ENCODE measurements at regions not wholly inside any gene's neighbourhood (a gene's known extent, or its start where the extent isn't known, plus 50 kb on each side); places are given as distances from the start of the nearest gene placed in this dataset.
"Not testable (repeated sequence)": the region's sequence is repeated elsewhere in the genome, so short reads cannot be mapped to it uniquely, and the experiment has no call there.

DNA sequence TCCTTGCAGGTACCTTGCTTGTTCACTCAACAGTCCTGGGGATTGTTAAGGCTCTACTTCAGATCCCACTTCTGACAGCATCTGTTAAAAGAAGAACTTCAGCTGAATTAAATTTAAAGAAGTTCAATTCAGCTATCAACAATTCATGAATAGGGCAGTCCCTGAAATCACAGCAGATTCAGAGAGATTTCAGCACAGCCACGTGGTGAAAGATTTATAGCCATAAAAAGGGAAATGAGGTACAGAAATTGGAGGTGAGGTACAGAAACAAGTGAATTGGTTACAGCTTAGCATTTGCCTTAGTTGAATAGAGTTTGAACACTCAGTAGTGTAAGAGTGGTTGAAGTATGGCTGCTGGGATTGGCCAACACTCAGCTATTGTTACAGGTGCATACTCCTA lies 1653.3 kb upstream of the DEFB115 start:
- H3K36me3 ChIP-seq (ENCODE audit: control insufficient read depth, insufficient read depth, low read length); CTCF ChIA-PET; intact Hi-C loops (cut with micrococcal nuclease; ENCODE audit: unreplicated experiment); H3K27ac ChIP-seq (ENCODE audit: low read length); H3K27me3 ChIP-seq (ENCODE audit: control insufficient read depth, insufficient read depth, low read length); ATAC-seq; in situ Hi-C loops (cut with HindIII; ENCODE audit: low pct_unique_long_range_greater_than_20kb, low sequenced_read_pairs); BruUV-seq (replicated peaks); H3K4me3 ChIP-seq (ENCODE audit: low read depth in 2 of 2, low read length in 2 of 2); H3K9me3 ChIP-seq (ENCODE audit: control insufficient read depth, insufficient read depth, low read depth, low read length); H3K4me1 ChIP-seq (ENCODE audit: control insufficient read depth, insufficient read depth, low read length); DNase-seq (ENCODE audit: low read depth, low spot score): not testable (repeated sequence)
- POLR2A ChIA-PET = interaction anchor here (0.6 kb wide), 1 partner anchor 151 kb away, joined by 7 read pairs; no protein-coding TSS in a partner anchor

DNA sequence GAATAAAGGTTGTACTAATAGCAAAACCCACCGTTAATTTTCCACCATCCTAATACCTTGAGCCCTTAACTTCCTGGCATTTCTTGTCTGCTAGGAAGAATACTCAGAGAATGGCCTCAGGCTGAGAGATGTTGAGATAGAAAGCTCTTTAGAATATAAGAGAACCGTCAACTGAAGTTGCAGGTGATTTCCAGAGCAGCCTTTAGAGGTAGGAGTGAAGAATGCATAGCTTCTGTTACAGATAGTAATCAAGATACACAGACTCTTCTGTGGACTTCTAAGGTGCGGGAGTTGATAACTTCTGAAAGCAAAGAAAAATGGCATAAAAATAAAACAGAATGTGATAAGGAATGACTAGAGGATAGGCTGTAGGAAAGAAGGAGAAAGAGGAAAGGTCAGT lies 1651.3 kb upstream of the DEFB115 start:
- H3K27ac ChIP-seq (ENCODE audit: low read length); intact Hi-C loops (cut with micrococcal nuclease; ENCODE audit: unreplicated experiment); H3K4me1 ChIP-seq (ENCODE audit: control insufficient read depth, insufficient read depth, low read length); BruUV-seq (replicated peaks); ATAC-seq; CTCF ChIA-PET; DNase-seq (ENCODE audit: low read depth, low spot score); POLR2A ChIA-PET; H3K36me3 ChIP-seq (ENCODE audit: control insufficient read depth, insufficient read depth, low read length); H3K4me3 ChIP-seq (ENCODE audit: low read depth in 2 of 2, low read length in 2 of 2); in situ Hi-C loops (cut with HindIII; ENCODE audit: low pct_unique_long_range_greater_than_20kb, low sequenced_read_pairs); H3K27me3 ChIP-seq (ENCODE audit: control insufficient read depth, insufficient read depth, low read length); H3K9me3 ChIP-seq (ENCODE audit: control insufficient read depth, insufficient read depth, low read depth, low read length): not testable (repeated sequence)

DNA sequence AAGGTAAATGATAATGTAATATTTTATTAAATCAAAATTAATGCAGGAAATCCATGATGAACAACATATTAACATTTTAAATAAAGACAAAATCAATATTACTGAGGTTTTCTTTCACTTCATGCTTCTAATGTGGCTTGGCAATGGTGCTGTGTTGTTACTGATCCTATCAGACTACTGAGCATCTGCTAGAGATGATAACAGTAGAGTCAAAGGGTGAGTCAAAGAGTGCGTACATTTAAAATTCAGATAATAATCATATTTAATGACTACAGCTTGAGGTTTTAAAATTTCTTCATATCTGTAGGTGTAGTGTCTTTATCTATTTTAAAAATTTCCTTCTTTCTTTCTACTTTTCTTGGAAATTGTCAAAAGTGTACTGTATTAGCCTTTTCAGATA lies 1628.1 kb upstream of the DEFB115 start:
- H3K4me1 ChIP-seq (ENCODE audit: control insufficient read depth, insufficient read depth, low read length); ATAC-seq; H3K27ac ChIP-seq (ENCODE audit: low read length); DNase-seq (ENCODE audit: low read depth, low spot score); H3K9me3 ChIP-seq (ENCODE audit: control insufficient read depth, insufficient read depth, low read depth, low read length); in situ Hi-C loops (cut with HindIII; ENCODE audit: low pct_unique_long_range_greater_than_20kb, low sequenced_read_pairs); CTCF ChIA-PET; H3K27me3 ChIP-seq (ENCODE audit: control insufficient read depth, insufficient read depth, low read length); intact Hi-C loops (cut with micrococcal nuclease; ENCODE audit: unreplicated experiment); POLR2A ChIA-PET; H3K36me3 ChIP-seq (ENCODE audit: control insufficient read depth, insufficient read depth, low read length); BruUV-seq (replicated peaks); H3K4me3 ChIP-seq (ENCODE audit: low read depth in 2 of 2, low read length in 2 of 2): not testable (repeated sequence)
